Activated naive CD8-positive, alpha-beta T cell treated with anti-CD3 and anti-CD28 coated beads, Interleukin-2, amount 10 ng/mL, durations not matched to agents 7 days and 5 days (primary cell): ENCODE measurements at regions not wholly inside any gene's neighbourhood (a gene's known extent, or its start where the extent isn't known, plus 50 kb on each side); places are given as distances from the start of the nearest gene placed in this dataset.
"Not testable (repeated sequence)": the region's sequence is repeated elsewhere in the genome, so short reads cannot be mapped to it uniquely, and the experiment has no call there.

ENCODE experiments used
- ATAC-seq: fragments of 150-1000 bp; cut with Tn5 transposase; one replicate; pipeline ENCODE4 v1.10.0; 2021; ENCODE audit warnings: low read depth, moderate library complexity
- POLR2A ChIA-PET: fragments of 350-600 bp; sonication (Branson Sonifier 250); formaldehyde crosslinking; loops from one replicate; lab custom pipeline; 2021; ENCODE audit warnings: antibody characterized with exemption; lab: Charles Lee
- DNase-seq: peaks from one replicate; pipeline ENCODE4 v3.0.0; 2021
- H3K27ac Mint-ChIP-seq: one replicate; pipeline ENCODE4 v1.8.0; 2022; ENCODE audit warnings: mild to moderate bottlenecking, mixed read lengths
- H3K27me3 Mint-ChIP-seq: one replicate; pipeline ENCODE4 v1.8.0; 2022; ENCODE audit warnings: mild to moderate bottlenecking, moderate library complexity, mixed read lengths
- H3K36me3 Mint-ChIP-seq: one replicate; pipeline ENCODE4 v1.8.0; 2021; ENCODE audit warnings: mild to moderate bottlenecking, mixed read lengths
- H3K4me1 Mint-ChIP-seq: one replicate; pipeline ENCODE4 v1.8.0; 2021; ENCODE audit warnings: mixed read lengths
- H3K4me3 Mint-ChIP-seq: one replicate; pipeline ENCODE4 v1.8.0; 2022; ENCODE audit warnings: mild to moderate bottlenecking, moderate library complexity, mixed read lengths
- H3K9me3 Mint-ChIP-seq: one replicate; pipeline ENCODE4 v1.8.0; 2021; ENCODE audit warnings: mixed read lengths

- H3K4me1 Mint-ChIP-seq, H3K4me3 Mint-ChIP-seq, ATAC-seq, H3K27me3 Mint-ChIP-seq, DNase-seq, POLR2A ChIA-PET, H3K9me3 Mint-ChIP-seq, H3K36me3 Mint-ChIP-seq, H3K27ac Mint-ChIP-seq: not testable (repeated sequence)
Observed at GRCh38 chr7:5121256-5121655, 68.8 kb upstream of the WIPI2 start.

GRCh38 chr7:5131238-5131637, 58.8 kb upstream of the WIPI2 start:
- H3K36me3 Mint-ChIP-seq = not testable (repeated sequence)
- peak overlapping the region; percentile 77 for H3K27ac Mint-ChIP-seq

DNA sequence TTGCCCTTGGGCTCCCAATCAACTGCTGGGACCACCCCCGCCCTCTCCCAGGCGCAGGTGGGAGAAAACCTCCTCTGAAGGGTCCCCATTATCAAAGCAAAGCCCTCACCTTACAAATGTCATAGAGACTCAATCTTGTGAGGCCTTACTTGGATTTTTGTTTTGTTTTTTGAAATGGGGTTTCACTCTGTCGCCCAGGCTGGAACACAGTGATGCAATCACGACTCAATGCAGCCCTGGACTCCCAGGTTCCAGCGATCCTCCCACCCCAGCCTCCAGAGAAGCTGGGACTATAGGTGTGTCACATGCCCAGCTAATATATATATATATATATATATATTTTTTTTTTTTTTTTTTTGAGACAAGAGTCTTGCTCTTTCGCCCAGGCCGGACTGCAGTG, 57.5 kb upstream of the WIPI2 start:
- ATAC-seq (no peak), DNase-seq (no peak)
- no peaks in the 10 kb centered on the region for H3K36me3 Mint-ChIP-seq
- no peak overlapping the region for H3K4me3 Mint-ChIP-seq
- POLR2A ChIA-PET = no interaction called here
- H3K9me3 Mint-ChIP-seq = no peaks in the 10 kb centered on the region
- no peaks in the 10 kb centered on the region for H3K27me3 Mint-ChIP-seq
- peaks cover 16% of the 10 kb centered on the region for H3K4me1 Mint-ChIP-seq
- H3K27ac Mint-ChIP-seq = no peak overlapping the region

More at GRCh38 chr7:5131238-5131637, 58.8 kb upstream of the WIPI2 start:
- not testable (repeated sequence) for H3K27me3 Mint-ChIP-seq, H3K9me3 Mint-ChIP-seq, DNase-seq
- ATAC-seq = peak; percentile 38
- Mint-ChIP-seq H3K4me1 (peaks cover 16% of the 10 kb centered on the region), H3K4me3 (peak overlapping the region; percentile 43)
- POLR2A ChIA-PET = interaction anchor here (0.6 kb wide), 1 partner anchor 42 kb away, joined by 5 read pairs; no protein-coding TSS in a partner anchor

GRCh38 chr7:5139998-5140397, 50.0 kb upstream of the WIPI2 start:
- no peaks in the 10 kb centered on the region for H3K9me3 Mint-ChIP-seq
- peaks cover 4% of the 10 kb centered on the region for H3K27me3 Mint-ChIP-seq
- ATAC-seq = no peak
- no peaks in the 10 kb centered on the region for H3K36me3 Mint-ChIP-seq
- H3K27ac Mint-ChIP-seq = no peak overlapping the region
- peak; percentile 35 for DNase-seq
- H3K4me1 Mint-ChIP-seq = peaks cover 12% of the 10 kb centered on the region
- POLR2A ChIA-PET = no interaction called here
- no peak overlapping the region for H3K4me3 Mint-ChIP-seq
